HG02571 (cell line): ENCODE measurements at regions not wholly inside any gene's neighbourhood (a gene's known extent, or its start where the extent isn't known, plus 50 kb on each side); places are given as distances from the start of the nearest gene placed in this dataset.

Experiments used
- ATAC-seq: cut with Tn5 transposase; IDR thresholded peaks from one replicate; pipeline ENCODE4 v1.9.1; 2021; ENCODE audit warnings: mild to moderate bottlenecking, moderate library complexity; ENCODE audit not compliant: unreplicated experiment

DNA sequence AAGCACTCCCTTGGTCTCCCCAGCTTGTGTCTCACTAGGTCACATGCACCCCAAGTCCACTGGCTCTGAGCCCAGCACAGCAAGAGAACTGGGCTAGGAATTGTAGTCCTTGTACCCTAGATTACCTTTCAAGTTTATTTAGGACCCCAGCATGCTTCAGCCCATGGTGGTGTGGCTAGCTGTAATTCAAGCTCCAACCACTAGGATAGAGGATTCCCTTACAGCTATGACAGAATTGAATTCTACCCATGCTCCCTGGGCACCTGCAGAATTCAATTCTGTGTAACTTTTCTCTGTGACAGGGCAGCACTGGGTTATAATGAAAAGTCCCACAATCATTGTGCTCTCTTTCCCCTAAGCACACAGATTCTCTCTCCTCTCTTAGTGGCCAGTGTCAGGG, 253.8 kb upstream of the DMD start:
- ATAC-seq: no peak

- no peak for ATAC-seq
These were observed 245.8 kb upstream of the DMD start for GRCh38 chrX:33457102-33457501.

DNA sequence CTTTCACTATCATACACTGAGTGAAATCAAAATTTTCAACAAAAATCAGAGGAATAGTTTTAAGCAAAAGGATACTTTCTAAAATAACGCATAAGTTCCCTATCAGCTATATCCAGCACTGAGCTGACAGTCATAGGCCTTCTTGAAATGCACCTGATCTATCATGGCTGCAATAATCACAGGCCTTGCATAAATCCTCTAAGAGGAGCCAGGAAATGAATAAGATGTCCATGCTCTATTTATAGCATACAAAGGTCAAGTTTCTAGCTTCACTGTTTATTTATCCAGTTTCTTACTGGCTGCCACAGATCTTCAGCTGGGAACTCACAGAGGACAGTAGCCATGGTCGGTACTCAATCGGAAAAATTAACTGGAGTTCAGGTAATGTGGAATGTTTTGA, 235.9 kb upstream of the DMD start:
- ATAC-seq: no peak

GRCh38 chrX:33434256-33435092, 223.1 kb upstream of the DMD start:
- ATAC-seq: peak; percentile 76

DNA sequence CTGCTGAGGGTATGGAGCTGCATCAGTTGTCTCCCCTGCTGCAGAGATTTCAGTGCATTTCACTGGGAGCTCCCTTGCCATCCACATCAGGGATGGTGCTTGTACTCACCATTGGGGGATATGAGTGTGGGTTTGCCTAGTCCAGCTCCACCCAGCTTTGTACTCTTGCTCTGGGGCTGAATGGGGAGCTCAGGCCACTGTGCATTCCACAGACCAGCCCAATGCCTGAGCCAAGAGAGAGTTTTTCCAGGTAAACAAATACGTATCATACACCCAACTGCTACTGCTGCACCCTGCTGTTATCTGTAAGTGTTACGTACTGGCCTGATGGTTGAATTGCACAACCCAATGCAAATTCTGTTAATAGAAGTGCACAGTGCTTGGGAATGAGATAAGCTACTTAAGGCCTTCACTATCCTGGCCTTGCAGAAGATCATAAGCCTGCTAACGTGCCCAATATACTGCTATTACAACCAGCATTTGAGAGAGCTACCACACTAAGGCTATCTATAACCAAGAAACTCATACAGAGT, 205.0 kb upstream of the DMD start:
- ATAC-seq: no peak

- no peak for ATAC-seq
These were observed 204.1 kb upstream of the DMD start for GRCh38 chrX:33415459-33415858.

DNA sequence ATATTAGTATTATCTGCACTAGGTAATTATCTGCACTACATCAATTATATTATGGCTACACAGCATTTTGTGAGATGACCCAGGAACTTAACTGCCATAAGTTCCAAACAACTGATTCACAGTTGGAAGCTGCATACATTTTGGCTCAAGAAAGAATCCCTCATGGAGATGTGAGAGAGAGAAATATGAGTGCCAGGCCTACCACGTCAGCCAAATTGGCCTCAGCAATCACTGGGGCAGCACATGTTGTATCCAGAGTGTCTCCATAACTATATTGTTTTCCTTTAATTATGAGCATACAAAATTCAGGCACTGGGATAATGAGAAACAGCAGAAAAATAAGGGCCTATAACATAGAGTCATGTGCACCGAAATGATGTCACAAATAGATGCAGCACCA, 174.2 kb upstream of the DMD start:
- ATAC-seq: no peak

- ATAC-seq: no peak
These were observed 168.5 kb upstream of the DMD start for GRCh38 chrX:33379839-33380238.

DNA sequence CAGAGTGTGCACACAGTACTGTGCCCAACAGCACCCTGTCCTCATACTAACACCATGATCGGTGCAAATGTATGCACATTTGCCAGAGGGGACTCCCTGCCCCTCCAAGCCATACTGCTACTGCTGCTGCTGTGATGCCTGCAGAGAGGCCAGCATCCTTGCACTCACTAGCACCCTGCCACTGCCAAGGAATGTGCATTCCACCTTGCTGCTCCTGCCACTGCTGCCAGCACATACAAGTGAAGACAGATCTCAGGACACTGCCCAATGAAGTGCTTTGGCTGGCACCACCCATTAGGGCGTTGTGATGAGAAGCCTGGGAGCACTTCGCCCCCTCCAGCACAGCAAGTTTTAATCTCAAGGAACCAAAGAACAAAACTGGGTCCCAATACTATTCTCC, 146.3 kb upstream of the DMD start:
- ATAC-seq: no peak

GRCh38 chrX:33339219-33339618, 127.9 kb upstream of the DMD start:
- no peak for ATAC-seq

GRCh38 chrX:33336783-33337182, 125.4 kb upstream of the DMD start:
- no peak for ATAC-seq

GRCh38 chrX:33333271-33333670, 121.9 kb upstream of the DMD start:
- ATAC-seq: no peak

DNA sequence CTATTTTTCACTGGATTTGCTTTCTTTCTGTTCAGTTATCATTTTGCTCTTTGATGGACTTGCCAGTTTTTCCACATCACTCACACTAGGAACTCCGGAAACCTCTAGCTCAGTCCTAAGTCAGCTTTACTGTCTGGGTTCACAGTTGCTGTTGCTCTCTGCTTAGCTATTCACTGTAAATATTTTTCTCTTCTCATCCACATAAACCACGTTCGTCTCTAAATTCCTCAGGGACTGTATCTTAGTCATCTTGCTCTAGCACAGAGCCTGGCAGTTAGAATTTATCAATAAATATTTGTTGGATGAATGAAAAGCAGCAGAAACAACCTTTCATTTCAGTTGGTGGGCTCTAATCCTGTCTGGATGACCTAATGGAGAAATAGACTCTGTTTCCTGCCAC, 119.4 kb upstream of the DMD start:
- ATAC-seq: no peak

DNA sequence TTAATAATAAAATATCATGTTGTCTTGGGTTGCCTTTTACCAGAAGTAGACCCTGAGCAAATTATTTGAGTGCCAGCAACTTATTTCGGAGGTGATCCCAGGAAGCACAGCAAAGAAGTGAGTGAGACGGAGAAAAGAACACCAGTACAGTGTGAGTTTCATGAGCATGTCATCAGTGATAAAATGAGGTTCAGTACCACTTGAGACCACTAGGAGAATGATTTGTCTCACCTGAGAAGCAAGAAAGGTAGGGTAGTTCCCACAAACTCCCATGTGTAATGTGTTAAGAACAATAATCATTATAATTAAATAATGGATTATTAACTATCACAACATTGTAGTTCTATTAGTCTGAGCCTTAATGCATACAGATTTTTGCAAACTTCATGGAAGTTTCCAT, 112.8 kb upstream of the DMD start:
- ATAC-seq: no peak

GRCh38 chrX:33307911-33308354, 96.6 kb upstream of the DMD start:
- ATAC-seq: no peak

DNA sequence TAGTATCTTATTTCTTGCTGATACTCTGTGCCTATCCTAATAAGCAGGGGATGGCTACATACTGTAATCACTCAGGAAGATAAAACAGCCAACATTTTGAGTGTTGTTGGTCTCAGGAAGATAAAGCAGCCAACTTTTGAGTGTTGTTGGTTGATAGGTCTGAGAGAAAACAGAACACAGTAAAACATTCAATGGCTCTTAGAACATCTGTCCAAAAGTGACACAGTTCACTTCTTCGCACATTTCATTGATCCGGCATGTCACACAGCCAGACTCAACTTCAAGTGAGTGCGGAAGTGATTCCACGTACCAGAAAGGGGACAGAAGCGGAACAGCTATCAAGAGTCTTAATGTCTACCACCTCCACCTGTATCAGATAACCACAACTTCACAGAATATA, 87.3 kb upstream of the DMD start:
- no peak for ATAC-seq

- ATAC-seq: no peak
These were observed 74.2 kb upstream of the DMD start for GRCh38 chrX:33285550-33285949.

GRCh38 chrX:33277046-33277445, 65.7 kb upstream of the DMD start:
- no peak for ATAC-seq

DNA sequence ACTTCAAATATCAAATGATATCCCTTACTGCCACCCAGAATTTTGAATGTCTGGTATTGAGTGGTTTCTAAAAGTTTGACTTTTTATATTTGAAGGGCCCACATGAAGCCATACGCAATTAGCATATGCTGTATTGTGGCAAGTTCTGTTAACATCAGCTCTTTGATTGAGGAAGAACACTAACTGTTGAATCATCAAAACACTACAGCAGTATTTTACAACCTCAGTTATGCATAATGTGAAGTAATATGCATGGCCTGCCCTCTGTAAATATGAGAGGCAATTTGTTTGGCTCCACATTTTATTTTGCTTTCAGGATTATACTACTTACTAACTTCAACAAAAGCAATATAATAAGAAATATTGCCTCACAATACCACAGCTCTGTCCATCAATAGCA, 62.2 kb upstream of the DMD start:
- no peak for ATAC-seq

- ATAC-seq: no peak
These were observed 61.6 kb upstream of the DMD start for GRCh38 chrX:33272986-33273385.
